ENCODE measurements at regions not wholly inside any gene's neighbourhood (a gene's known extent, or its start where the extent isn't known, plus 50 kb on each side); places are given as distances from the start of the nearest gene placed in this dataset.

- Histone ChIP-seq H3K4me3 (no peak overlapping the region), H3K27ac (no peak overlapping the region), H3K36me3 (no peaks in the 10 kb centered on the region), H3K27me3 (no peaks in the 10 kb centered on the region), H3K4me1 (no peaks in the 10 kb centered on the region), H3K9me3 (no peaks in the 10 kb centered on the region)
- DNase-seq, result no peak
- intact Hi-C loops (cut with DNase I), result no loop called here
- WGBS, 2 donors, result 40 to 57% methylated on average over 2 of the region's 2 CpGs
- no peak for FAIRE-seq
- no peak for ATAC-seq
- no peak for TF ChIP-seq CTCF (IDR thresholded peaks at IDR 0.05)
Observed at GRCh38 chr2:84033347-84033974, 425.6 kb downstream of the SUCLG1 start.

- FAIRE-seq (no peak), ATAC-seq (no peak)
- 87 to 88% methylated on average over 5 of the region's 5 CpGs for WGBS, 2 donors
Observed at GRCh38 chr2:84031312-84032050, 427.6 kb downstream of the SUCLG1 start.

GRCh38 chr2:84029903-84030575 is 429.0 kb downstream of the SUCLG1 start:
- FAIRE-seq (no peak), DNase-seq (no peak), ATAC-seq (no peak)
- no peaks in the 10 kb centered on the region for H3K4me1 ChIP-seq
- no peak overlapping the region for H3K27ac ChIP-seq
- no peaks in the 10 kb centered on the region for H3K27me3 ChIP-seq
- no peak for TF ChIP-seq CTCF (IDR thresholded peaks at IDR 0.05)
- H3K9me3 ChIP-seq, result no peaks in the 10 kb centered on the region
- no peak overlapping the region for H3K4me3 ChIP-seq
- intact Hi-C loops (cut with DNase I), result loop anchor here in 1 of 3 donors (10.0 kb wide), 1 partner anchor 275 kb away; no protein-coding TSS in a partner anchor
- 84 to 89% methylated on average over 4 of the region's 4 CpGs for WGBS, 2 donors
- no peaks in the 10 kb centered on the region for H3K36me3 ChIP-seq

More at GRCh38 chr2:84031312-84032050, 427.6 kb downstream of the SUCLG1 start:
- Histone ChIP-seq H3K4me1 (no peaks in the 10 kb centered on the region), H3K4me3 (no peak overlapping the region), H3K9me3 (no peaks in the 10 kb centered on the region), H3K27me3 (no peaks in the 10 kb centered on the region), H3K36me3 (no peaks in the 10 kb centered on the region), H3K27ac (no peak overlapping the region)
- no peak for TF ChIP-seq CTCF (IDR thresholded peaks at IDR 0.05)
- intact Hi-C loops (cut with DNase I), result no loop called here
- DNase-seq, result no peak

- intact Hi-C loops (cut with DNase I), result loop anchor here in 1 of 3 donors (10.0 kb wide), 1 partner anchor 278 kb away; no protein-coding TSS in a partner anchor
- Histone ChIP-seq H3K4me1 (no peaks in the 10 kb centered on the region), H3K4me3 (no peak overlapping the region), H3K36me3 (no peaks in the 10 kb centered on the region), H3K27me3 (no peaks in the 10 kb centered on the region), H3K9me3 (no peaks in the 10 kb centered on the region), H3K27ac (no peak overlapping the region)
- no peak for TF ChIP-seq CTCF (IDR thresholded peaks at IDR 0.05)
- FAIRE-seq (no peak), DNase-seq (no peak), ATAC-seq (no peak)
- 71 to 82% methylated on average over 3 of the region's 3 CpGs for WGBS, 2 donors
Observed at GRCh38 chr2:84026818-84027217, 432.3 kb downstream of the SUCLG1 start.

Data from pancreas (tissue), 10 donors.